Epithelial cell of esophagus (primary cell): ENCODE measurements at regions not wholly inside any gene's neighbourhood (a gene's known extent, or its start where the extent isn't known, plus 50 kb on each side); places are given as distances from the start of the nearest gene placed in this dataset.
"Not testable (repeated sequence)": the region's sequence is repeated elsewhere in the genome, so short reads cannot be mapped to it uniquely, and the experiment has no call there.

Experiments used
- DNase-seq: peaks from one replicate; pipeline ENCODE4 v3.0.0; 2010; ENCODE audit warnings: low read depth
- H3K4me3 ChIP-seq: 2 replicates; pipeline ENCODE4 v1.5.1; 2011; ENCODE audit warnings: mild to moderate bottlenecking, low read length, control low read depth
- CTCF ChIP-seq: IDR thresholded peaks from 2 replicates; pipeline ENCODE4 v1.5.1; 2011; ENCODE audit warnings: low read depth, mild to moderate bottlenecking, low read length, control low read depth, inconsistent platforms; ENCODE audit not compliant: insufficient read depth; ENCODE audit errors: missing control alignments

GRCh38 chr13:31588316-31588715 lies 151.0 kb upstream of the RXFP2 start:
- no peak for DNase-seq
- no peak overlapping the region for H3K4me3 ChIP-seq
- no peak for TF ChIP-seq CTCF

- no peak for TF ChIP-seq CTCF
- no peak for DNase-seq
These were observed 150.4 kb upstream of the RXFP2 start for GRCh38 chr13:31588893-31589292.

GRCh38 chr13:31591642-31592233 lies 147.6 kb upstream of the RXFP2 start:
- H3K4me3 ChIP-seq, result no peak overlapping the region

More at GRCh38 chr13:31588893-31589292, 150.4 kb upstream of the RXFP2 start:
- H3K4me3 ChIP-seq, result no peak overlapping the region

GRCh38 chr13:31594056-31594455 lies 145.3 kb upstream of the RXFP2 start:
- DNase-seq, result no peak
- H3K4me3 ChIP-seq, result no peak overlapping the region
- no peak for TF ChIP-seq CTCF

More at GRCh38 chr13:31591642-31592233, 147.6 kb upstream of the RXFP2 start:
- no peak for TF ChIP-seq CTCF
- DNase-seq, result no peak

- DNase-seq, result no peak
- no peak for TF ChIP-seq CTCF
- no peak overlapping the region for H3K4me3 ChIP-seq
These were observed 143.8 kb upstream of the RXFP2 start for GRCh38 chr13:31595563-31595962.

- TF ChIP-seq CTCF, result no peak
- H3K4me3 ChIP-seq, result no peak overlapping the region
- DNase-seq, result no peak
These were observed 140.3 kb upstream of the RXFP2 start for GRCh38 chr13:31598990-31599389.

- no peak for DNase-seq
- H3K4me3 ChIP-seq, result no peak overlapping the region
- TF ChIP-seq CTCF, result no peak
These were observed 134.1 kb upstream of the RXFP2 start for GRCh38 chr13:31605076-31605860.

GRCh38 chr13:31607531-31607930 lies 131.8 kb upstream of the RXFP2 start:
- not testable (repeated sequence) for H3K4me3 ChIP-seq, DNase-seq

- H3K4me3 ChIP-seq, DNase-seq: not testable (repeated sequence)
These were observed 130.5 kb upstream of the RXFP2 start for GRCh38 chr13:31608780-31609179.
